IMR-90 (cell line): ENCODE measurements at regions not wholly inside any gene's neighbourhood (a gene's known extent, or its start where the extent isn't known, plus 50 kb on each side); places are given as distances from the start of the nearest gene placed in this dataset.
A peak's percentile ranks its signal among the peaks of the same experiment; 100 is the strongest.

Experiments
- ATAC-seq: fragments of 200-7000 bp; cut with Tn5 transposase; 2 replicates; pipeline ENCODE4 v1.9.1; 2020; ENCODE audit warnings: low read depth, mild to moderate bottlenecking, moderate library complexity
- BruUV-seq: library from RNA; stranded (reverse); fragments of 400-500 nt; replicated peaks from 2 replicates; lab custom pipeline; 2021; lab: Mats Ljungman, UMichigan
- CTCF ChIA-PET: fragments of 300-600 bp; formaldehyde crosslinking; extraction: SDS; loops from one replicate; lab custom pipeline; 2021; ENCODE audit warnings: antibody characterized with exemption; lab: Yijun Ruan, JAX
- POLR2A ChIA-PET: fragments of 300-600 bp; sonication (Branson Sonifier 250); formaldehyde crosslinking; loops from one replicate; lab custom pipeline; 2022; ENCODE audit warnings: antibody characterized with exemption; ENCODE audit not compliant: unreplicated experiment; lab: Charles Lee
- DNase-seq: peaks from one replicate; pipeline ENCODE4 v3.0.0; 2013
- H2AFZ ChIP-seq: replicated peaks from 2 replicates; pipeline ENCODE3; 2013; ENCODE audit warnings: low read length, mild to moderate bottlenecking; ENCODE audit not compliant: poor library complexity
- H2AK5ac ChIP-seq: 2 replicates; pipeline ENCODE4 v1.6.1; 2013; ENCODE audit warnings: low read depth, low read length, inconsistent platforms
- H2AK9ac ChIP-seq: replicated peaks from 2 replicates; pipeline ENCODE3; 2013; ENCODE audit warnings: mild to moderate bottlenecking, low read depth, low read length, moderate library complexity; ENCODE audit not compliant: poor library complexity
- H2BK120ac ChIP-seq: 2 replicates; pipeline ENCODE4 v1.6.1; 2013; ENCODE audit warnings: low read depth, low read length, inconsistent platforms
- H2BK15ac ChIP-seq: 3 replicates; pipeline ENCODE4 v1.6.1; 2013; ENCODE audit warnings: low read depth, low read length, inconsistent platforms
- H2BK20ac ChIP-seq: 2 replicates; pipeline ENCODE4 v1.6.1; 2013; ENCODE audit warnings: low read depth, mild to moderate bottlenecking, inconsistent platforms, low read length, moderate library complexity
- H2BK5ac ChIP-seq: 2 replicates; pipeline ENCODE4 v1.6.1; 2013; ENCODE audit warnings: mild to moderate bottlenecking, low read depth, low read length, inconsistent platforms; ENCODE audit not compliant: poor library complexity, severe bottlenecking
- H3K14ac ChIP-seq: replicated peaks from 2 replicates; pipeline ENCODE4 v1.6.1; 2013; ENCODE audit warnings: low read depth, low read length, inconsistent platforms
- H3K18ac ChIP-seq: 2 replicates; pipeline ENCODE4 v1.6.1; 2013; ENCODE audit warnings: low read depth, low read length, control low read depth
- H3K23ac ChIP-seq: 2 replicates; pipeline ENCODE4 v1.6.1; 2013; ENCODE audit warnings: low read depth, low read length, inconsistent platforms
- H3K27ac ChIP-seq: 2 replicates; pipeline ENCODE4 v1.5.1; 2013; ENCODE audit warnings: mild to moderate bottlenecking, control low read depth, low read length; ENCODE audit not compliant: insufficient read depth
- H3K27me3 ChIP-seq: 2 replicates; pipeline ENCODE4 v1.6.1; 2013; ENCODE audit warnings: low read length; ENCODE audit not compliant: control insufficient read depth, insufficient read depth
- H3K36me3 ChIP-seq: 2 replicates; pipeline ENCODE4 v1.6.1; 2013; ENCODE audit warnings: low read length, mixed read lengths; ENCODE audit not compliant: control insufficient read depth, insufficient read depth
- H3K4ac ChIP-seq: 2 replicates; pipeline ENCODE4 v1.6.1; 2013; ENCODE audit warnings: low read depth, low read length, inconsistent platforms
- H3K4me1 ChIP-seq: 2 replicates; pipeline ENCODE4 v1.6.1; 2013; ENCODE audit warnings: low read length, mixed read lengths; ENCODE audit not compliant: control insufficient read depth, insufficient read depth
- H3K4me2 ChIP-seq: 2 replicates; pipeline ENCODE4 v1.6.1; 2013; ENCODE audit warnings: low read depth, mild to moderate bottlenecking, control low read depth, low read length, moderate library complexity
- H3K4me3 ChIP-seq: 2 replicates; pipeline ENCODE4 v1.5.1; 2013; ENCODE audit warnings: low read depth, mild to moderate bottlenecking, control low read depth, low read length, moderate library complexity; ENCODE audit not compliant: insufficient read depth
- H3K56ac ChIP-seq: 2 replicates; pipeline ENCODE4 v1.6.1; 2013; ENCODE audit warnings: low read length, inconsistent platforms; ENCODE audit not compliant: insufficient read depth; ENCODE audit errors: extremely low read depth
- H3K79me1 ChIP-seq, 2 experiments: 2 replicates each; pipeline ENCODE4 v1.6.1; 2013; ENCODE audit warnings: low read length in 2 of 2, inconsistent platforms in 1 of 2, low read depth in 1 of 2
- H3K9ac ChIP-seq: 2 replicates; pipeline ENCODE4 v1.6.1; 2013; ENCODE audit warnings: low read depth, low read length, control low read depth
- H3K9me1 ChIP-seq: 2 replicates; pipeline ENCODE4 v1.6.1; 2013; ENCODE audit warnings: low read length, inconsistent platforms; ENCODE audit not compliant: insufficient read depth
- H3K9me3 ChIP-seq: 2 replicates; pipeline ENCODE4 v1.6.1; 2013; ENCODE audit warnings: low read length; ENCODE audit not compliant: control insufficient read depth, insufficient read depth
- H4K20me1 ChIP-seq: 2 replicates; pipeline ENCODE4 v1.6.1; 2013; ENCODE audit warnings: low read length, inconsistent platforms; ENCODE audit not compliant: insufficient read depth
- H4K5ac ChIP-seq: 2 replicates; pipeline ENCODE4 v1.6.1; 2013; ENCODE audit warnings: mild to moderate bottlenecking, low read depth, low read length, control low read depth
- H4K8ac ChIP-seq, 2 experiments: 2 replicates each; pipeline ENCODE4 v1.6.1; 2013; ENCODE audit warnings: low read depth in 2 of 2, low read length in 2 of 2, control low read depth in 1 of 2, inconsistent platforms in 1 of 2
- H4K91ac ChIP-seq: 2 replicates; pipeline ENCODE4 v1.6.1; 2013; ENCODE audit warnings: low read depth, low read length, inconsistent platforms; ENCODE audit not compliant: insufficient read depth
- CEBPB ChIP-seq: IDR thresholded peaks from 2 replicates; pipeline ENCODE4 v1.6.1; 2012; ENCODE audit warnings: low read depth, low read length, improper control_type of control experiment
- CHD1 ChIP-seq: IDR thresholded peaks from 2 replicates; pipeline ENCODE4 v1.6.1; 2012; ENCODE audit warnings: low read depth, low read length, improper control_type of control experiment
- WGBS, 2 experiments: methylation state at CpG; one replicate each; pipeline versions ENCODE4 v1.1.5 to v1.1.7; 2013; ENCODE audit warnings: missing lambda C conversion rate in 2 of 2; ENCODE audit not compliant: insufficient read length in 1 of 2; ENCODE audit errors: extremely low coverage in 2 of 2; 5-methylcytosine and 5-hydroxymethylcytosine counted together
- dilution Hi-C: fragments of 300-500 bp; cut with HindIII; formaldehyde crosslinking; loops from one replicate; pipeline ENCODE4 v1.14.3; 2018; ENCODE audit warnings: low sequenced_read_pairs; ENCODE audit not compliant: unreplicated experiment
- in situ Hi-C: fragments of 300-500 bp; cut with MboI; formaldehyde crosslinking; loops from 3 replicates; pipeline ENCODE4 v1.14.3; 2019; ENCODE audit warnings: low sequenced_read_pairs, inconsistent platforms, mixed read lengths
- intact Hi-C: fragments of 100-400 bp; cut with micrococcal nuclease; formaldehyde crosslinking; loops from 2 replicates; pipeline ENCODE4 v1.10.0; 2022

GRCh38 chr9:106726070-106726815 lies 136.7 kb upstream of the ZNF462 start:
- in situ Hi-C loops: no loop called here
- no CpG with 5 or more reads among the region's 5 CpGs for WGBS, 2 experiments
- H3K9me3 ChIP-seq: no peaks in the 10 kb centered on the region; the same call in 1 of the 2 replicates

More at GRCh38 chr9:106726070-106726815, 136.7 kb upstream of the ZNF462 start:
- Histone ChIP-seq H3K27me3 (no peaks in the 10 kb centered on the region), H3K4ac (no peak overlapping the region), H3K14ac (no peak overlapping the region), H4K5ac (no peak overlapping the region), H3K4me2 (no peak overlapping the region), H3K56ac (no peak overlapping the region), H3K9ac (no peak overlapping the region), H3K79me1 (no peaks in the 10 kb centered on the region), H3K27ac (no peak overlapping the region), H2BK20ac (no peak overlapping the region), H2AK9ac (no peak overlapping the region), H3K4me1 (no peaks in the 10 kb centered on the region), H4K91ac (no peak overlapping the region), H3K18ac (no peak overlapping the region), H2AK5ac (no peak overlapping the region), H4K8ac (no peak overlapping the region), H3K23ac (no peak overlapping the region), H4K20me1 (no peaks in the 10 kb centered on the region), H3K9me1 (no peaks in the 10 kb centered on the region), H3K36me3 (no peaks in the 10 kb centered on the region), H2AFZ (no peak overlapping the region), H2BK15ac (no peak overlapping the region), H2BK5ac (no peak overlapping the region), H3K4me3 (no peak overlapping the region), H2BK120ac (no peak overlapping the region)
- ATAC-seq (no peak), DNase-seq (no peak)
- TF ChIP-seq CEBPB (0 out of 2 replicates have a peak, but pooled peaks have one; percentile 11), CHD1 (no peak)
- dilution Hi-C loops (no loop called here), intact Hi-C loops (no loop called here)
- BruUV-seq: no TSS peak
- POLR2A ChIA-PET: no interaction called here
- CTCF ChIA-PET: no interaction called here
